BJ (cell line): ENCODE measurements at regions not wholly inside any gene's neighbourhood (a gene's known extent, or its start where the extent isn't known, plus 50 kb on each side); places are given as distances from the start of the nearest gene placed in this dataset.
"Not testable (repeated sequence)": the region's sequence is repeated elsewhere in the genome, so short reads cannot be mapped to it uniquely, and the experiment has no call there.

Experiments used
- CTCF ChIA-PET: fragments of 350-600 bp; formaldehyde crosslinking; extraction: SDS; loops from one replicate; lab custom pipeline; 2021; ENCODE audit warnings: antibody characterized with exemption, inconsistent platforms; lab: Yijun Ruan, JAX
- POLR2A ChIA-PET: fragments of 300-600 bp; sonication (Branson Sonifier 250); formaldehyde crosslinking; extraction: SDS; loops from one replicate; lab custom pipeline; 2021; ENCODE audit warnings: antibody characterized with exemption; lab: Charles Lee
- DNase-seq: peaks from one replicate; pipeline ENCODE4 v3.0.0-alpha.2; 2011; ENCODE audit warnings: low read depth
- H3K27me3 ChIP-seq: 2 replicates; pipeline ENCODE4 v1.6.0; 2011; ENCODE audit warnings: low read length; ENCODE audit not compliant: control insufficient read depth, insufficient read depth
- H3K36me3 ChIP-seq: 2 replicates; pipeline ENCODE4 v1.5.1; 2011; ENCODE audit warnings: low read length; ENCODE audit not compliant: control insufficient read depth, insufficient read depth
- H3K4me3 ChIP-seq: 2 replicates; pipeline ENCODE4 v1.5.1; 2011; ENCODE audit warnings: low read depth, mild to moderate bottlenecking, control low read depth, low read length
- TF ChIP-seq, protein P1 (sequence below): IDR thresholded peaks from 2 replicates; pipeline ENCODE4 v1.5.1; 2011; ENCODE audit warnings: low read depth, mild to moderate bottlenecking, control low read depth, inconsistent platforms, low read length, moderate library complexity; ENCODE audit not compliant: insufficient read depth

DNA sequence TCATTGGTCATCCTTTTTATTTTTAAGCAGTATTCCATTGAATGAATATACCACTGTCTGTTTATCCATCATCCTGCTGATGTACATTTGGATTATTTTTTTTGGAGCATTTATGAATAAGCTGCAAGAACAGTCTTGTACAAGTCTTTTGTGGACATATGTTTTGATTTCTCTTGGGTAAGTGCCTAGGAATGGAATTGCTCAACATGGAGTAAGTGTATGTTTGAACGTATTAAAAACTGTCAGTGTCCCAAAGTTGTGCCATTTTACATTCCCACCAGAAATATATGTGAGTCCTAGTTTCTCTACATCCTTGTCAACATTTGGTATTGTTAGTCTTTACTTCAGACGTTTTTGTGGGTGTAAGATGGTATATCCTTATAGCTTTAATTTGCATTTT lies 287.0 kb upstream of the POF1B start:
- TF ChIP-seq, protein P1, sequence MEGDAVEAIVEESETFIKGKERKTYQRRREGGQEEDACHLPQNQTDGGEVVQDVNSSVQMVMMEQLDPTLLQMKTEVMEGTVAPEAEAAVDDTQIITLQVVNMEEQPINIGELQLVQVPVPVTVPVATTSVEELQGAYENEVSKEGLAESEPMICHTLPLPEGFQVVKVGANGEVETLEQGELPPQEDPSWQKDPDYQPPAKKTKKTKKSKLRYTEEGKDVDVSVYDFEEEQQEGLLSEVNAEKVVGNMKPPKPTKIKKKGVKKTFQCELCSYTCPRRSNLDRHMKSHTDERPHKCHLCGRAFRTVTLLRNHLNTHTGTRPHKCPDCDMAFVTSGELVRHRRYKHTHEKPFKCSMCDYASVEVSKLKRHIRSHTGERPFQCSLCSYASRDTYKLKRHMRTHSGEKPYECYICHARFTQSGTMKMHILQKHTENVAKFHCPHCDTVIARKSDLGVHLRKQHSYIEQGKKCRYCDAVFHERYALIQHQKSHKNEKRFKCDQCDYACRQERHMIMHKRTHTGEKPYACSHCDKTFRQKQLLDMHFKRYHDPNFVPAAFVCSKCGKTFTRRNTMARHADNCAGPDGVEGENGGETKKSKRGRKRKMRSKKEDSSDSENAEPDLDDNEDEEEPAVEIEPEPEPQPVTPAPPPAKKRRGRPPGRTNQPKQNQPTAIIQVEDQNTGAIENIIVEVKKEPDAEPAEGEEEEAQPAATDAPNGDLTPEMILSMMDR = no peak
- POLR2A ChIA-PET = no interaction called here
- Histone ChIP-seq H3K36me3 (no peaks in the 10 kb centered on the region), H3K27me3 (no peaks in the 10 kb centered on the region), H3K4me3 (no peak overlapping the region)
- no peak for DNase-seq
- CTCF ChIA-PET = no interaction called here

DNA sequence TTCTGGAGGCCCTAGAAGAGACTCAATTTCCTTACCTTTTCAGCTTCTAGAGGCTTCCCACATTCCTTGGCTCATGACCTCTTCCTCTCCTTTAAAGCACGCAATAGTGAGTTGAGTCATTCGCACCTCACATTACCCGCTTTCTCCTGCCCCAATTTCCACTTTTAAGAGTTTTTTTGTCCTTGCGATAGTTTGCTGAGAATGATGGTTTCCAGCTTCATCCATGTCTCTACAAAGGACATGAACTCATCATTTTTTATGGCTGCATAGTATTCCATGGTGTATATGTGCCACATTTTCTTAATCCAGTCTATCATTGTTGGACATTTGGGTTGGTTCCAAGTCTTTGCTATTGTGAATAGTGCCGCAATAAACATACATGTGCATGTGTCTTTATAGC lies 284.5 kb upstream of the POF1B start:
- DNase-seq, H3K27me3 ChIP-seq, H3K36me3 ChIP-seq, CTCF ChIA-PET, H3K4me3 ChIP-seq, POLR2A ChIA-PET: not testable (repeated sequence)

DNA sequence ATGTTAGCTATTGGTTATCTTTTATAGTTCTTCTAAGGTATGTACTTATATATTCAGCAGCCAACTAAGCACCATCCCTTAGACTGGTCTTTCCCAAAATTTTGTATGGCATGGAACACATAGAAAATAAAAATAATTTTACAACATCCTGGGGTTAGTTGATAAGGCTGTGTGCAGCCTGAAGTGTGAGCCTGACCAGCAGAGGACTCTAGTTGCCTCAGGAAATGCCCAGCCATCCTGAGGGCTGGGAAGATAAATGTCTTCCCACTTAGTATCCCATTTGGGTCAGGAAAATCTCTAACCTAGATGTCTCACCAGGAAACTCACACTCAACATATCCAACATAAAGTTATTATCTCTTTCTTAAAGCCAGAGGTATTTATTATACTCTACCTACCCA lies 251.4 kb upstream of the POF1B start:
- TF ChIP-seq, protein P1 = no peak
- ChIA-PET POLR2A (no interaction called here), CTCF (no interaction called here)
- no peak for DNase-seq
- Histone ChIP-seq H3K36me3 (no peaks in the 10 kb centered on the region), H3K4me3 (no peak overlapping the region), H3K27me3 (no peaks in the 10 kb centered on the region)

DNA sequence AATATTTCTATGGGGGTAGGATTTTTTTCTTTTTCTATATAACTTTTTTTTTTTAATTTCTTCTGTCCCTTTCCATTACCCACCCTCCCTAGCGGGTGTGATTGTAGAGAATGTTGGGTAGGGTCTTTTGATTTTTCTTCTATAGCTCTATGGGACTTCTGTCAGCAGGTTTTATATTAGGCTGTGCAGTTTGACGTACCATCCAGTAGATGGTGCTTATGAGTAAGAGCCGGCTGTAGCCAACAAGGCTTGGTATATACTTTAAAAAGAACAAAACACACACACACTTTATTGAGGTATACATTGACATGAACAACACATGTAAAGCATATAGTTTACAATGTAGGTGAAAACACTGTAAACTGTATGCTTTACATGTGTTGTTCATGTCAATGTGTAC lies 247.9 kb upstream of the POF1B start:
- TF ChIP-seq, protein P1 = peak; percentile 34; the same call in 1 of the 2 replicates
- ChIA-PET CTCF (no interaction called here), POLR2A (no interaction called here)
- H3K4me3 ChIP-seq = no peak overlapping the region
- no peaks in the 10 kb centered on the region for H3K36me3 ChIP-seq
- DNase-seq = no peak
- no peaks in the 10 kb centered on the region for H3K27me3 ChIP-seq

DNA sequence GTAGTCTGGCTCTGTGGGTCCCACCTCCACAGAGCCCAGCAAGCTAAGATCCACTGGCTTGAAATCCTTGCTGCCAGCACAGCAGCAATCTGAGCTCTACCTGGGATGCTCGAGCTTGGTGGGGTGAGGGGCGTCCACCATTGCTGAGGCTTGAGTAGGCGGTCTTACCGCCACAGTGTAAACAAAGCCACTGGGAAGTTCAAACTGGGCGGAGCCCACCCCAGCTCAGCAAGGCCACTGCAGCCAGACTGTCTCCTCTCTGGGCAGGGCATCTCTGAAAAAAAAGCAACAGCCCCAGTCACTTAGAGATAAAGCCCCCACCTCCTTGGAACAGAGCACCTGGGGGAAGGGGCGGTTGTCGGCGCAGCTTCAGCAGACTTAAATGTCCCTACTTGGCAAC lies 243.2 kb upstream of the POF1B start:
- H3K4me3 ChIP-seq = no peak overlapping the region
- ChIA-PET CTCF (no interaction called here), POLR2A (no interaction called here)
- no peaks in the 10 kb centered on the region for H3K36me3 ChIP-seq
- TF ChIP-seq, protein P1 = no peak
- H3K27me3 ChIP-seq = no peaks in the 10 kb centered on the region
- DNase-seq = no peak

DNA sequence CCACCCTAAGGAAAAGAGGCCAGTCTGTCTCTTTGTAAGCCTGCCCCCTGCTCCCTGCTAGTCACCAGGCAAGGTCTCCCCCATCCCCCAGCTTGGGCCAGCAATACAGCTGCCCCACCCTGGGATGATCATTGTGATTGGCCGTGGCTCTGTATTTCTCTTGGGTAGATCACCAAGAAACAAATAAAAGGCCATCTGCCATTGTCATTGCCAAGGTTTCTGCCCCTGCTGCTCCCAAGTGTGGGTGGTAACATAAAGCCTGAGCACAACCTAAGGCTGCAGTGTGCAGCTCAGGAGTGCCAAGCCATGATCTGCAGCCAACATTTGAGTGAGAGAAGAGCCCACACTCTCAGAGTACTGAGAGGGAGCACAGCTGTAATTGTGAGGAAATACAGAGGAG lies 241.0 kb upstream of the POF1B start:
- POLR2A ChIA-PET = no interaction called here
- DNase-seq = no peak
- TF ChIP-seq, protein P1 = no peak
- CTCF ChIA-PET = no interaction called here
- no peaks in the 10 kb centered on the region for H3K27me3 ChIP-seq
- H3K4me3 ChIP-seq = no peak overlapping the region
- H3K36me3 ChIP-seq = no peaks in the 10 kb centered on the region
